Pancreas (tissue), 10 donors: ENCODE measurements at regions not wholly inside any gene's neighbourhood (a gene's known extent, or its start where the extent isn't known, plus 50 kb on each side); places are given as distances from the start of the nearest gene placed in this dataset.

Source experiments
- ATAC-seq, 4 donors: fragments of 200-7000 bp; cut with Tn5 transposase; one replicate each; pipeline versions ENCODE4 v1.8.0 to v1.9.1; 2020; ENCODE audit warnings: mild to moderate bottlenecking in 4 of 4, moderate library complexity in 4 of 4
- DNase-seq, 6 donors: peaks; one replicate each; pipeline ENCODE4 v3.0.0-alpha.2; 2020
- FAIRE-seq: peaks from 2 replicates; lab custom pipeline; 2012; peaks lifted over from hg19 to GRCh38; lab: Jason Lieb, UNC
- H3K27ac ChIP-seq, 4 donors: fragments of 200-600 bp; sonication (generic); 1 replicate in 3 of 4; 2 replicates in 1 of 4; pipeline versions ENCODE4 v1.5.0 to v1.8.0; 2020
- H3K27me3 ChIP-seq, 4 donors: fragments of 200-600 bp; one replicate each; pipeline ENCODE4 v1.8.0; 2021
- H3K36me3 ChIP-seq, 3 donors: fragments of 200-600 bp; sonication (generic) in 1 of 3; one replicate each; pipeline versions ENCODE4 v1.5.0 to v1.8.0; 2020 to 2021
- H3K4me1 ChIP-seq, 3 donors: fragments of 200-600 bp; one replicate each; pipeline ENCODE4 v1.8.0; 2021
- H3K4me3 ChIP-seq, 4 donors: fragments of 200-600 bp; sonication (generic) in 2 of 4; one replicate each; pipeline versions ENCODE4 v1.5.0 to v1.8.0; 2020 to 2021
- H3K9me3 ChIP-seq, 4 donors: fragments of 200-600 bp; one replicate each; pipeline ENCODE4 v1.8.0; 2021
- CTCF ChIP-seq, 4 donors: fragments of 200-600 bp; sonication (generic) in 3 of 4; IDR thresholded peaks; one replicate each; pipeline versions ENCODE4 v1.5.0 to v1.8.0; 2021; ENCODE audit warnings: antibody characterized with exemption in 4 of 4
- WGBS, 2 donors: extraction: QIAGEN DNeasy Blood & Tissue Kit; methylation state at CpG; one replicate each; pipeline ENCODE4 v1.1.7; 2013; 5-methylcytosine and 5-hydroxymethylcytosine counted together
- intact Hi-C, 3 donors: fragments of 100-400 bp; cut with DNase I; formaldehyde crosslinking; loops; one replicate each; pipeline versions ENCODE4 v1.11.1 to v1.14.2; 2022
- donor health status: healthy with polysubstance abuse.
- donor health status: DM: no; HTN: no; CAD: no; lungs with moderate emphysema.
- donor health status: DM: no; HTN: no; CAD: no.
- donor health status: control.
- donor health status: control.
- donor health status: Bipolar disorder and iron deficiency.
- donor health status: DM: yes; HTN: yes; CAD: no.
- donor health status: DM: no; HTN: no; CAD: no.
- donor health status: DM: no; HTN: no; CAD: no.
- donor health status: DM: yes; HTN: yes; CAD: no.

DNA sequence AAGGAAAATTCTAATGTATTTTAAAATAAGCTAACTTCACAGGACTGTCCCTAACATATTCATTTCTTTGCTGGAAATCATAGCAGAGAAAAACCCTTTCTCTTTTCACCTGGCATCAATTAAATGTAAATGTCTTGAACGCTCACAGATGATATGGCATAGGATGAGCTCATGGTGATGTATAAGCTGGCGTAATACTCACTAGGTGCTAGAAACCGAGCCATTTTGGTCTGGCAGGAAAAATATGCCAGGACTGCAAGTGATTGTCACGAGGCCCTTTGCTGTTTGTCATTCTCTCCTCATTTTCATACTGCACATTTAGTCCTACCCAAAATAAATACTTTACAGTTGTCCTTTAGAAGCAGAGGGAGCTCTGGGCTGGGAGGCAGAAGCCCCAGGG is 222.7 kb upstream of the LNX1 start:
- H3K27ac ChIP-seq = no peak overlapping the region

DNA sequence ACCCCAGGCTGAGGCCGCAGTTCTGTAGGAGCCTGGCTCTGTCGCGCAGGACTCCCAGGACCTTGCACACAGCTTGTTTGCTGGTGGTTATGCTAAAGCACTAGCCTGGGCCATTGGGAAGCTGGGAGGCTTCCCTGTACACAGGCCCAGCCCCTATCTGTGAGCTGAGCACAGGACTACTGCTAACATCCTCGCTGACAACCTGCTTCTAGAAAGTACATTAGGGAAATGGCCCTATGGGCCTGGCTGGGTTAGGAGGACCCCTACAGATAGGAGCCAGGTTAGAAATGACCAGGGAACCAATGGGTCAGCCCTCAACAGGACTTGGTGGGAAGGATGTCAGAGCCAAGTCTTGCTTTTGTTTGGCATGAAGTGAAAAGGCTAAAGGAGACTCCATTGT is 219.4 kb upstream of the LNX1 start:
- DNase-seq (no peak), ATAC-seq (no peak), FAIRE-seq (no peak)
- Histone ChIP-seq H3K36me3 (no peaks in the 10 kb centered on the region), H3K4me1 (no peaks in the 10 kb centered on the region), H3K4me3 (no peak overlapping the region), H3K27ac (no peak overlapping the region), H3K27me3 (no peaks in the 10 kb centered on the region), H3K9me3 (no peaks in the 10 kb centered on the region)
- TF ChIP-seq CTCF (IDR thresholded peaks at IDR 0.05) = no peak
- intact Hi-C loops = no loop called here
- 96 to 100% methylated on average over 4 of the region's 4 CpGs for WGBS, 2 donors

More for the DNA sequence above, 222.7 kb upstream of the LNX1 start:
- H3K36me3 ChIP-seq = no peaks in the 10 kb centered on the region
- ATAC-seq (no peak), FAIRE-seq (no peak), DNase-seq (no peak)
- no peaks in the 10 kb centered on the region for H3K9me3 ChIP-seq
- no peak overlapping the region for H3K4me3 ChIP-seq
- no peaks in the 10 kb centered on the region for H3K4me1 ChIP-seq
- 80 to 81% methylated on average over 4 of the region's 4 CpGs for WGBS, 2 donors
- intact Hi-C loops = no loop called here
- no peaks in the 10 kb centered on the region for H3K27me3 ChIP-seq
- TF ChIP-seq CTCF (IDR thresholded peaks at IDR 0.05) = no peak

- ATAC-seq (no peak), FAIRE-seq (no peak), DNase-seq (no peak)
- intact Hi-C loops = no loop called here
- H3K27me3 ChIP-seq = no peaks in the 10 kb centered on the region
- no peaks in the 10 kb centered on the region for H3K36me3 ChIP-seq
- 95% methylated on average over 3 of the region's 3 CpGs for WGBS, 2 donors
- no peak overlapping the region for H3K27ac ChIP-seq
- H3K4me1 ChIP-seq = no peaks in the 10 kb centered on the region
- H3K4me3 ChIP-seq = no peak overlapping the region
- H3K9me3 ChIP-seq = no peaks in the 10 kb centered on the region
- no peak for TF ChIP-seq CTCF (IDR thresholded peaks at IDR 0.05)
Observed at GRCh38 chr4:53809816-53810215, 218.5 kb upstream of the LNX1 start.

DNA sequence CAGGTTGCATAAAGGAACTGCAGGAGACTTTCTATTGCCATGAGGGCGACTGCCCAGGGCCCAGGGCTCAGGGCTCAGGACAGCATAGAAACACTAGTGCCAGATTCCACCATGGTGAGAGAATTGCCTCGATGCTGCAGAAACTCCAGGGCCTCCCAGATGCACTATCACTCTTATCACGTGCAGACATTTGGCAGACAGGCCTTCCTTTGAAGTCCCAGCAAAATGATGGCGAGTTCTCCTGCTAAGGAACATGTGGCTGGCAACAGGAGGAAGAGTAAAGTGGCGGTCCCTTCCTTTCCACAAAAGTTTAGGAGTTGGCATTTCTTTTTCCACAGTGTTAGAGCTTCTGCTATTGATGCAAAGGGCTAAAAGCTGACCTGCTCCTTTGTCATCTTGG is 214.0 kb upstream of the LNX1 start:
- no peaks in the 10 kb centered on the region for H3K4me1 ChIP-seq
- no peak for TF ChIP-seq CTCF (IDR thresholded peaks at IDR 0.05)
- FAIRE-seq (no peak), ATAC-seq (no peak), DNase-seq (no peak)
- no peaks in the 10 kb centered on the region for H3K27me3 ChIP-seq
- 60 to 63% methylated on average over 5 of the region's 5 CpGs for WGBS, 2 donors
- no peaks in the 10 kb centered on the region for H3K9me3 ChIP-seq
- H3K4me3 ChIP-seq = no peak overlapping the region
- no peak overlapping the region for H3K27ac ChIP-seq
- intact Hi-C loops = no loop called here
- no peaks in the 10 kb centered on the region for H3K36me3 ChIP-seq

DNA sequence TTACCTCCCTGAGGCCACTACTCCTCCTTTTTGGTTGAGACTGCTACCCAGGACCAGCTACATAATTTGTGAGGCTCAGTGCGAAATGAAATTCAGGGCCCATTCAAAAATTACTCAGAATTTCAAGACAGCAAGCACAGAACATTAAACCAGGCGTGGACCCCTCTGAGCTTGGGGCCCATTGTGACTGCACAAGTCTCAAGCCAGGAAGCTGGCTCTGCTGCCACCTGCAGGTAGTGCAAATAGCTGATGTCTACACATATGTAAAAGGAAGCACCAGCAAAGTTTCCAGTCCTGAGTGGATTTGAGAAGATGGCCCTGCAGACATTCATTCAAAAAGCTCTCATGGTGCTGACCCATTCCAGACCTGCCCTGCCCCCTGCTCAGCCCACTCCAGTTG is 213.4 kb upstream of the LNX1 start:
- TF ChIP-seq CTCF (IDR thresholded peaks at IDR 0.05) = peak; percentile 21 to 42 (median 29)
- Histone ChIP-seq H3K36me3 (no peaks in the 10 kb centered on the region), H3K4me3 (no peak overlapping the region), H3K27me3 (no peaks in the 10 kb centered on the region), H3K9me3 (no peaks in the 10 kb centered on the region), H3K4me1 (no peaks in the 10 kb centered on the region), H3K27ac (no peak overlapping the region)
- WGBS, 2 donors = 43 to 54% methylated on average over 2 of the region's 2 CpGs
- intact Hi-C loops = no loop called here
- FAIRE-seq (no peak), DNase-seq (peak; percentile 29 to 74 (median 51)), ATAC-seq (peak; percentile 56 to 91 (median 82))
